ENCODE measurements at regions not wholly inside any gene's neighbourhood (a gene's known extent, or its start where the extent isn't known, plus 50 kb on each side); places are given as distances from the start of the nearest gene placed in this dataset.

GRCh38 chr2:7352191-7352590, 435.0 kb downstream of the RNF144A start:
- H3K9ac ChIP-seq (ENCODE audit: low read depth, low read length, poor library complexity, severe bottlenecking): no peak overlapping the region
- H2AFZ ChIP-seq (ENCODE audit: low read length): no peak overlapping the region
- no peaks in the 10 kb centered on the region for H3K9me3 ChIP-seq (ENCODE audit: insufficient read depth, low read depth, low read length)
- no peak for TF ChIP-seq EZH2phosphoT487 (IDR thresholded peaks at IDR 0.05; ENCODE audit: borderline replicate concordance)
- no peak for TF ChIP-seq CTCF (conservative IDR thresholded peaks at IDR 0.05; ENCODE audit: low read length)
- no peaks in the 10 kb centered on the region for H3K79me2 ChIP-seq (ENCODE audit: insufficient read depth, low read length)
- H3K27me3 ChIP-seq (ENCODE audit: insufficient read depth, low read length, poor library complexity, severe bottlenecking): no peaks in the 10 kb centered on the region
- H3K4me1 ChIP-seq (ENCODE audit: insufficient read depth, low read length, poor library complexity, severe bottlenecking): no peaks in the 10 kb centered on the region
- no peaks in the 10 kb centered on the region for H3F3A ChIP-seq (ENCODE audit: low read depth)
- H3K36me3 ChIP-seq (ENCODE audit: insufficient read depth, low read length): no peaks in the 10 kb centered on the region
- no peak overlapping the region for H3K4me2 ChIP-seq (ENCODE audit: low read depth, low read length, poor library complexity, severe bottlenecking)
- no peaks in the 10 kb centered on the region for H4K20me1 ChIP-seq (ENCODE audit: insufficient read depth, low read length, poor library complexity, severe bottlenecking)
- no peaks in the 10 kb centered on the region for H3K9me2 ChIP-seq (replicated peaks; ENCODE audit: low read depth, low read length)
- no peak overlapping the region for H3K4me3 ChIP-seq (ENCODE audit: low read length, poor library complexity, severe bottlenecking)

- Histone ChIP-seq H3K9ac (ENCODE audit: low read depth, low read length, poor library complexity, severe bottlenecking) (no peak overlapping the region), H3F3A (ENCODE audit: low read depth) (no peaks in the 10 kb centered on the region), H4K20me1 (ENCODE audit: insufficient read depth, low read length, poor library complexity, severe bottlenecking) (no peaks in the 10 kb centered on the region), H3K9me2 (replicated peaks; ENCODE audit: low read depth, low read length) (no peaks in the 10 kb centered on the region), H3K4me2 (ENCODE audit: low read depth, low read length, poor library complexity, severe bottlenecking) (no peak overlapping the region), H3K9me3 (ENCODE audit: insufficient read depth, low read depth, low read length) (no peaks in the 10 kb centered on the region), H3K27me3 (ENCODE audit: insufficient read depth, low read length, poor library complexity, severe bottlenecking) (no peaks in the 10 kb centered on the region), H2AFZ (ENCODE audit: low read length) (no peak overlapping the region), H3K4me1 (ENCODE audit: insufficient read depth, low read length, poor library complexity, severe bottlenecking) (no peaks in the 10 kb centered on the region), H3K4me3 (ENCODE audit: low read length, poor library complexity, severe bottlenecking) (no peak overlapping the region), H3K79me2 (ENCODE audit: insufficient read depth, low read length) (no peaks in the 10 kb centered on the region), H3K36me3 (ENCODE audit: insufficient read depth, low read length) (no peaks in the 10 kb centered on the region)
- no peak for TF ChIP-seq CTCF (conservative IDR thresholded peaks at IDR 0.05; ENCODE audit: low read length)
- no peak for TF ChIP-seq EZH2phosphoT487 (IDR thresholded peaks at IDR 0.05; ENCODE audit: borderline replicate concordance)
These were observed 436.4 kb downstream of the RNF144A start for GRCh38 chr2:7353571-7353970.

GRCh38 chr2:7355781-7356180, 438.6 kb downstream of the RNF144A start:
- Histone ChIP-seq H3K9me2 (replicated peaks; ENCODE audit: low read depth, low read length) (no peaks in the 10 kb centered on the region), H3K4me1 (ENCODE audit: insufficient read depth, low read length, poor library complexity, severe bottlenecking) (no peaks in the 10 kb centered on the region), H2AFZ (ENCODE audit: low read length) (no peak overlapping the region), H3K36me3 (ENCODE audit: insufficient read depth, low read length) (no peaks in the 10 kb centered on the region), H3K4me2 (ENCODE audit: low read depth, low read length, poor library complexity, severe bottlenecking) (no peak overlapping the region), H3F3A (ENCODE audit: low read depth) (no peaks in the 10 kb centered on the region), H3K79me2 (ENCODE audit: insufficient read depth, low read length) (no peaks in the 10 kb centered on the region), H3K4me3 (ENCODE audit: low read length, poor library complexity, severe bottlenecking) (no peak overlapping the region), H3K9me3 (ENCODE audit: insufficient read depth, low read depth, low read length) (no peaks in the 10 kb centered on the region), H4K20me1 (ENCODE audit: insufficient read depth, low read length, poor library complexity, severe bottlenecking) (no peaks in the 10 kb centered on the region), H3K9ac (ENCODE audit: low read depth, low read length, poor library complexity, severe bottlenecking) (no peak overlapping the region), H3K27me3 (ENCODE audit: insufficient read depth, low read length, poor library complexity, severe bottlenecking) (no peaks in the 10 kb centered on the region)
- no peak for TF ChIP-seq CTCF (conservative IDR thresholded peaks at IDR 0.05; ENCODE audit: low read length)
- no peak for TF ChIP-seq EZH2phosphoT487 (IDR thresholded peaks at IDR 0.05; ENCODE audit: borderline replicate concordance)

Data from Loucy (cell line).